GM18870 (cell line): ENCODE measurements at regions not wholly inside any gene's neighbourhood (a gene's known extent, or its start where the extent isn't known, plus 50 kb on each side); places are given as distances from the start of the nearest gene placed in this dataset.

Source experiments
- ATAC-seq: cut with Tn5 transposase; IDR thresholded peaks from one replicate; pipeline ENCODE4 v1.9.1; 2021; ENCODE audit warnings: moderate library complexity; ENCODE audit not compliant: unreplicated experiment

- no peak for ATAC-seq
These were observed 176.2 kb upstream of the TP63 start for GRCh38 chr3:189455009-189455408.

DNA sequence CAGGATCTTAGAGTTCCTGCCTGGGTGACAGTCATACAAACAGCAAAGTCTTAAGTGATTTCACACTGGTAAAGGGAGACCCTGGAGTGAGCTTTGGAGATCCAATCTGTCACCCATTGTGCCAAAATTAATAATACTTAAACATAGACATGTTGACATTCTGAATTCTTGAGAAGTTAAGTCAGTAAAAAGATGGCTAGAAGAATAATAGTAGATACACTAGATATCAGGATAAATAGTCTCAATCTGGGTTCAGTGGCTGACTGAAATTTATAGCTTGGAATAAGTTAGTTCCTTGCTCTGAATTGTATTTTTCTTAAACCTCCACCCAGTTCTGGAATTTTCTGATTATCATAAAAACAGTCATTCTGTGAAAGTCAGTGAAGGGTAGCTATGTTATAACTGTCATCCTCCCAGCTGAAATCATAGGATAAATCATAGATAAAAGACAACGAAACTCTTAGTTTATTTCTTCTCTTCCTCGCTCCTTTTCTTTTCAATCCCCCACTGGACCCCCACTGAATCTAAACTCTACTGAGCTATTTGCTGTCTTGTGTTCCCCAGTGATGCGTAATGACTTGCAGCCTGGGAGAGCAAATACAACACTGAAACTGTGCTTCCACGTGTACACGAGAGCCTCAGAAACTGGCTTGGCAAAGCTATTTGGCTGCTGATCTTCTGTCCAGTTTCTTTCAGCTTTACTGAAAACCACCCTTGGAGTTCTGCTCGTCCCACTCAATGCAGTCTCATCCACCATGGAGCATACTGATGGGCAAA is 175.4 kb upstream of the TP63 start:
- no peak for ATAC-seq

GRCh38 chr3:189457201-189457607 is 174.0 kb upstream of the TP63 start:
- no peak for ATAC-seq

GRCh38 chr3:189457631-189458412 is 173.4 kb upstream of the TP63 start:
- no peak for ATAC-seq

- no peak for ATAC-seq
These were observed 172.7 kb upstream of the TP63 start for GRCh38 chr3:189458528-189458927.

DNA sequence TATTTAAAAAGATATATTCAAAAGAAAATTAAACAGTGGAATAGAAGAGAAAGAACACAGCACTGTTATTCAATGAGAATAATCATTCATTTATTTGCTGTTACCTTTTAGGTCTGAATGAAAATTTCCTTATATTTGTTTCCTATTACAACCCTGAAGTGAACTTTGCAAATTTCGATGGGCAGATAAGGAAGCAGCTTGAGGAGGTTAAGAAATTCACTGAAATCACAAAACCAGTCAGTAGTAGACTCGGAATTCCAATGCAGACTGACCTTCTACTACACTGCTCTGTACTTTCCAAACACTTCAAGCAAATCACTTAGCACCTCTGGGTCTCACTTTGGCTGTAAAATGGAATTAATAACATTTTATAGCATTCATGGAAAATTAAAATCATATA is 172.0 kb upstream of the TP63 start:
- ATAC-seq = no peak

DNA sequence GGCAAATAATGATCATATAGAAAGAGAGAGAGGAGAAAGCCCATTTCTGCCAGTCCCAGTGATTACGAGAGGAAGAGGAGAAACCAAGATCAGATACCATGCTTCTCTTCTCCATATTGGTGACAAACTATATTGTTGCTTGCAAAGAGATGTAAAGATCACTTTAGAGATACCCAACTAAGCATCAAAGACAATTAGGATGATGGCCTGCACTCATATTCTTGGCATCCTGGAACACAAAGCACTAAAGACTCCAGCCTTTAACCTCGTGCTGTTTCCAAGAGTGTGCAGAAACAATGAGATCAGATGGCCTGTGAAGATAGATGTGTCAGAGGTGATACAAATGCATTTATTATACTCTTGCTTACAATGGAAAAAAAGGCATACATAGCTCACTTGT is 170.7 kb upstream of the TP63 start:
- ATAC-seq = no peak

- no peak for ATAC-seq
These were observed 166.4 kb upstream of the TP63 start for GRCh38 chr3:189464799-189465198.

- no peak for ATAC-seq
These were observed 165.2 kb upstream of the TP63 start for GRCh38 chr3:189466004-189466403.

GRCh38 chr3:189467451-189467850 is 163.7 kb upstream of the TP63 start:
- no peak for ATAC-seq

- ATAC-seq = no peak
These were observed 156.2 kb upstream of the TP63 start for GRCh38 chr3:189474944-189475343.

DNA sequence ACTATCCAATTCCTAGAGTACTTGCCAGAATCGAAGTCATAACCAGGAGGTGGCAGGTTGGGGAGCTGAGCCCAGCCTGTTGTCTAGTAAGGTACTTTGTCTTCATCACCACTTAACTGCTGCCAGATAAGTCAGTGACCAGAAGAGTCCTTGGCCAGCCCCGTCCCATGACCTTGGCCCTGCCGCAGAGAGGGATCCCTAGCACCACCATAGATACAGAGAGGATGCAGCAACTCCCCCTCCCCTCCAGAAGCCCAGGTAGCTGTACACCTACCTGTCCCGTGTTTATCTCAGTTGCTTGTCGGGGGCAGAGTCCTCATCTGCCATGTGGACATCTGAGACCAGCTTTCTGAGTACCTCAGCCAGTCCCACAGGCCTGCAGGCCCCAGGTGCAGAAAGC is 153.6 kb upstream of the TP63 start:
- no peak for ATAC-seq

DNA sequence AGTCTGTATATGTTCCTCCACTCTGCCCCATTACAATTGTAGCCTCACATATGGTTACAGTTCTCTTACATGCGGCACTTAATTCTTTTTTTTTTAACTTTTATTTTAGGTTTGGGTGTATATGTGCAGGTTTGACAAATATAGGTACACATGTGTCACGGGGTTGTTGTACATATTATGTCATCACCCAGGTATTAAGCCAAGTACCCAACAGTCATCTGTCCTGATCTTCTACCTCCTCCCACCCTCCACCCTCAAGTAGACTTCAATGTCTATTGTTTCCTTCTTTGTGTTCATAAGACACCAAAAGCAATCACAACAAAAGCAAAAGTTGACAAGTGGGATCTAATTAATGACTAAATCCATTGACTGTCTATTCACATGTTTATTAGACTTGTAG is 144.6 kb upstream of the TP63 start:
- ATAC-seq = no peak

DNA sequence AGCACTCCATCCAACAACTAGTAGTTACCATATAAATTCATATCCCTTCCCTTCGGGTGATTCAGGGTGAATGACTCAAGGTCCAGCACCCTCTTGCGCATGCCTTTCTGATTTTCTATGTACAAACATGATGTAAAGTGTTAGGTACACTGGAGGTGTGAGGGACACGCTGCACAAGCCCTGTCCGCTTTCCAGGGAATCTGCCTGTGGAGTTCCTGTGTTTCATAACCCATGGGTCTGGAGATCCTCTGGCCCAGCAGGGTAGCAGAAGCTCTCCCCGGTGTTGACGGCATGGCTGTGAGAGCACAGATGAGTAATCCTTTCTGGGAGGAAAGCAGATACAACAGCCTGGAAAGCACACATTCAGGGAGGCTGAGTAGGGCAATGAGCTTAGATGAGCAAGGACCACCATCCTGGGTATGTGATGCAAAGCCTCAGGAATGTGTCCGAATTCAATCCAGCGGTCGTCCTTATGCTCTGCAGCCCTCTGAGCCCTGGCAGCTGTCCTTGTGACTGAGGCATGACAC is 142.9 kb upstream of the TP63 start:
- no peak for ATAC-seq

- ATAC-seq = no peak
These were observed 140.9 kb upstream of the TP63 start for GRCh38 chr3:189490337-189490736.

DNA sequence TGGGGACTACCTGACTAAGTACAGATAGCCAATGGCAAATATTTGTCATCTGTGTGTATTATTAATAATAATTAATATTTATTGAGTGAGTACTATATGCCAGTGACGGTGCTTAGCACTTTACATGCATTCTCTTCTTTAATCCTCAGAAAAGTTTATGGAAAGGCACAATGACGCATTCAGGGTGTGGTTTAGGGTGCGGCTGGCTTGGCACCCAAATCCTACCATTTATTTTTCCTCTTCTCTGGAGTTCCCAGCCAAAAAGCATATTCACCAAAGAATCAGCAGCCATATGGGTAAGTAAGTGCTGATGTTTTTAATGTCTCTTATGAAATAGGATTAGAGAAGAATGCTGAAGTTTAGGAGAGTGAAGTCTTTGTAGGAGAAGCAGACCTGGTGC is 140.4 kb upstream of the TP63 start:
- no peak for ATAC-seq

DNA sequence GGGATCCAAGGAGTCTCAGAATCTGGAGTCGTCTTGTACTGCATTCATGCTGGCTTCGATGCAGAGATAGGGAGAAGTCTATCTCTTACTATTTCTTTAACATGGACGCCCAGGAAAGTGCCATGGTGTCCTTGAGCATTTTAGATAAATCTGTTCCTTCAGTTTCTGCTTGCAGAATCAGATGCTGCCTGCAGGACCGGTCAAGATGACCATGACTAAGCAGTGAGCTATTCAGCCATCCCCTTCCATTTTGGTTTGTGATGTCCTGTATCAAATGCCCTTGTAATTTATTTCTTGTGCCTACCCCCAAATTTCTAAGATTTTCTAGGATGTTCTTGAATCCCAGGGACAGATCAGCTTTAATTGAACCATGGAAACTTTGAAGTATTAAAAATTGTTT is 139.4 kb upstream of the TP63 start:
- no peak for ATAC-seq

DNA sequence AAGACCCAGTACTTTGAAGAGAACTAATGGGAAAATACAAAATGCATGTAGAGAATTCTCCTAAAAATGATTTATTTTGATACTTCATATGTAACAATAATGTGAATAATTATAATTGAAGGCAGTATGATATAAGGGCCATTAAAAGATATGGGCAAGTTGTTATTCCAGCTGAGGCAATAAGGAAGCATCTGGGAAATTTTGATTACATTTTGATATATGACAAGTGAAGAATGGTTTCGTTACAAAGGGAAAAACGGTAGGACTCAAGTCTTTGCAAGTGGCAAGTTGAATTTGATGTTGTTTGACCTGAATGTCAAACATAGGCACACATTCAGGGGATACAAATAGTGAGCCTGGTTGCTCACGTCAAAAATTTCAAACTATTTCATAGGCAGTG is 137.9 kb upstream of the TP63 start:
- ATAC-seq = no peak

DNA sequence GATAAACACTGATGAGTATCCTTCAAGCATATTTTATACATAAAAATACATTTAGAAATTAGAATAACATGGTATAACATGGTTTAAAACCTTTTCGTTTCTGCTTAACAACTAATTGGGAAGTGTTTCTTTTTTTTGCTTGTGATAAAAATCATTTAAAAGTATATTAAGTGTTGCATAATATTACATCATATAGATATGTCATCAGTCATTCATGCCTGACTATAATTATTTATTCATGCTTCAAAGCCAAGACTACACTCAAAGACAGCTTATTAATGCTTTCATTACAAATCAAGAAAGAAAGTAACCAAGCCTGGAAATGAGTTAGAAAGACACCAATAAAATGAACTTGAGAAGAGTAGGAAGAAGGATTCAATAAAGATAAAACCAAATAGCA is 136.6 kb upstream of the TP63 start:
- no peak for ATAC-seq

DNA sequence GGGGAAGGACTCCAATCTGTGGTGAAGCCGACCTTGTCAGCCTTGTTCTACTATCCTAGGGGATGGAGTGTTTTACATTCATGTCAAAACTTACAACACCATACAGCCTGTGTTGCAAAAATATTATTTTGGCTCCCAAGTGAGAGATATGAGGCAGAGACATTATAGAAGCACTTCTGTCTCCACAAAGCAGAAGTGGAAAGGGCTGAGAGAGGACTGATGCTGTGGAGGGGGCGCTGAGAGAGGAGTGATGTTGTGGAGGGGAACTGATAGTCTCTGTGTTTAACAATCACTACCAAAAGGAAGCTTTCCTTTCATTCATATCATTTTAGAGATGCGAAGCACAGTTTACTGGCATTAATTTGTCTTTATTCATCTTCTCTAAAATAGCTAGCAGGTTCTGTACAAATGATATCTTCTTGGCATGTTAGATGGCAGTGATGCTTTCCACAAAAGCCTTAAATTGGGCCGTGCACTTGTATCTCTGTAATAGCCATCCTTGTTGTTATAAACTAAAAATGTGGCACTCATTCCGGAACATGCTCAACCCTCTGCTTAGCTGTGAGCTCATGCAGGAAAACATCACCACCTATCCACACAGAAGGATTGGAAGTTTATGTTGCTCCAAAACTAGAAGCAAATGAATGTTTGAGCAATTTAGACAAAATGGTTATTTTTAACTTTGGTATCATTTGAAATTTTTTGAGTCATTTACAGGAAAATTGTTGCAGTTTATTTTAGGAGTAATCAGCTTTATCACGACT is 134.6 kb upstream of the TP63 start:
- ATAC-seq = no peak

DNA sequence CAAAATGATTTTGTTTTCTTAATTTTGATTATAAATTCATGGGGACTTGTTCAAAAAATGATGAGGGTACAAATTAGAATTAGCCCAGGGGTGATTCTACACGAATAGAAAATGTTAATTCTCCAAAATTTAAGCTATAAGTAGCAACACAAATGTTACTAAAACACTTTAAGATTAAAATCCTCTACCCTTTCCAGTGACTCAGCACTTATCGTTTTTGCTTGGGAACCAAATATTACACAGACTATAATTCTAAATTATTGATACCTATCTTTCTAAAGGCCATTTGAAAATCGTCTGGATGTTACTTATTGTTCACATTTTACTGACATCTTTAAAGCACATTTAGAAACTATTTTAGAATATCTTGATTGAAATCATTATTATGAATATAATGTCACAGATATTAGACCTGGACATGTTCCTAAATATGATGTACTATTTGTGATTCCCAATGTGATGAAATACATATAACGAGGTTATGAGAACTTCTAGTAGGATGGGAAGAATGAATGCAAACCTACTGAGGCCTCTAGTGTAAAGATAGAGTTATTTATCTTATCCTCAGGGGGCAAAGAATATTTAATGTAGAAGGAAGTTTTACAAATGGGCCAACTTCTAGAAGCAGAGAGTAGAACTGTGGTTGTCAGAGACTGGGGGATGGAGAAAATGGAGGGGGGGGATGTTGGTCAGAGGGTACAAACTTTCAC is 132.0 kb upstream of the TP63 start:
- ATAC-seq = no peak
